Muscle layer of colon (tissue), 2 donors: ENCODE measurements at regions not wholly inside any gene's neighbourhood (a gene's known extent, or its start where the extent isn't known, plus 50 kb on each side); places are given as distances from the start of the nearest gene placed in this dataset.

Experiments
- H3K27ac ChIP-seq: one replicate; pipeline ENCODE4 v1.7.0; 2013; ENCODE audit warnings: low read depth, mild to moderate bottlenecking, low read length, moderate library complexity
- H3K27me3 ChIP-seq, 2 donors: one replicate each; pipeline ENCODE4 v1.7.0; 2013; ENCODE audit warnings: low read length in 2 of 2, mild to moderate bottlenecking in 2 of 2; ENCODE audit not compliant: insufficient read depth in 2 of 2, control insufficient read depth in 1 of 2
- H3K36me3 ChIP-seq: one replicate; pipeline ENCODE4 v1.7.0; 2013; ENCODE audit warnings: mild to moderate bottlenecking, low read length; ENCODE audit not compliant: insufficient read depth
- H3K4me1 ChIP-seq: one replicate; pipeline ENCODE4 v1.7.0; 2013; ENCODE audit warnings: mild to moderate bottlenecking, low read length; ENCODE audit not compliant: insufficient read depth
- H3K4me3 ChIP-seq, 2 donors: one replicate each; pipeline ENCODE4 v1.7.0; 2013; ENCODE audit warnings: low read length in 2 of 2, low read depth in 1 of 2, mild to moderate bottlenecking in 1 of 2, moderate library complexity in 1 of 2
- H3K9ac ChIP-seq: one replicate; pipeline ENCODE4 v1.7.0; 2013; ENCODE audit warnings: low read length
- H3K9me3 ChIP-seq: one replicate; pipeline ENCODE4 v1.7.0; 2013; ENCODE audit warnings: mild to moderate bottlenecking, low read length
- donor health status: abdominal sarcoma.
- donor health status: Adenocarcinoma of cecum.

GRCh38 chr2:239609607-239610310, 208.9 kb upstream of the HDAC4 start:
- Histone ChIP-seq H3K9me3 (no peaks in the 10 kb centered on the region), H3K27ac (no peak overlapping the region), H3K4me3 (no peak overlapping the region), H3K9ac (no peak overlapping the region), H3K36me3 (no peaks in the 10 kb centered on the region), H3K4me1 (no peaks in the 10 kb centered on the region), H3K27me3 (no peaks in the 10 kb centered on the region)

GRCh38 chr2:239609162-239609561, 208.3 kb upstream of the HDAC4 start:
- Histone ChIP-seq H3K9me3 (no peaks in the 10 kb centered on the region), H3K4me3 (no peak overlapping the region), H3K4me1 (no peaks in the 10 kb centered on the region), H3K27ac (no peak overlapping the region), H3K9ac (no peak overlapping the region), H3K36me3 (no peaks in the 10 kb centered on the region), H3K27me3 (no peaks in the 10 kb centered on the region)

- H3K27me3 ChIP-seq = no peaks in the 10 kb centered on the region
- no peak overlapping the region for H3K27ac ChIP-seq
- H3K9ac ChIP-seq = no peak overlapping the region
- no peaks in the 10 kb centered on the region for H3K4me1 ChIP-seq
- H3K4me3 ChIP-seq = no peak overlapping the region
- no peaks in the 10 kb centered on the region for H3K9me3 ChIP-seq
- no peaks in the 10 kb centered on the region for H3K36me3 ChIP-seq
These were observed 207.9 kb upstream of the HDAC4 start for GRCh38 chr2:239608723-239609122.

- H3K4me1 ChIP-seq = no peaks in the 10 kb centered on the region
- H3K9ac ChIP-seq = no peak overlapping the region
- no peaks in the 10 kb centered on the region for H3K27me3 ChIP-seq
- no peak overlapping the region for H3K4me3 ChIP-seq
- no peaks in the 10 kb centered on the region for H3K9me3 ChIP-seq
- no peaks in the 10 kb centered on the region for H3K36me3 ChIP-seq
- H3K27ac ChIP-seq = no peak overlapping the region
These were observed 207.4 kb upstream of the HDAC4 start for GRCh38 chr2:239608260-239608659.

GRCh38 chr2:239607517-239608191, 206.8 kb upstream of the HDAC4 start:
- no peaks in the 10 kb centered on the region for H3K4me1 ChIP-seq
- no peaks in the 10 kb centered on the region for H3K36me3 ChIP-seq
- no peaks in the 10 kb centered on the region for H3K9me3 ChIP-seq
- no peak overlapping the region for H3K27ac ChIP-seq
- no peaks in the 10 kb centered on the region for H3K27me3 ChIP-seq
- no peak overlapping the region for H3K4me3 ChIP-seq
- H3K9ac ChIP-seq = no peak overlapping the region

GRCh38 chr2:239606741-239607516, 206.1 kb upstream of the HDAC4 start:
- Histone ChIP-seq H3K27ac (no peak overlapping the region), H3K27me3 (no peaks in the 10 kb centered on the region), H3K9me3 (no peaks in the 10 kb centered on the region), H3K9ac (no peak overlapping the region), H3K4me3 (no peak overlapping the region), H3K36me3 (no peaks in the 10 kb centered on the region), H3K4me1 (no peaks in the 10 kb centered on the region)

GRCh38 chr2:239605976-239606375, 205.2 kb upstream of the HDAC4 start:
- H3K9me3 ChIP-seq = no peaks in the 10 kb centered on the region
- no peaks in the 10 kb centered on the region for H3K36me3 ChIP-seq
- H3K9ac ChIP-seq = no peak overlapping the region
- H3K4me1 ChIP-seq = no peaks in the 10 kb centered on the region
- no peak overlapping the region for H3K4me3 ChIP-seq
- H3K27ac ChIP-seq = no peak overlapping the region
- no peaks in the 10 kb centered on the region for H3K27me3 ChIP-seq

GRCh38 chr2:239605409-239605808, 204.6 kb upstream of the HDAC4 start:
- H3K9me3 ChIP-seq = no peaks in the 10 kb centered on the region
- no peaks in the 10 kb centered on the region for H3K27me3 ChIP-seq
- H3K9ac ChIP-seq = no peak overlapping the region
- H3K36me3 ChIP-seq = no peaks in the 10 kb centered on the region
- H3K4me1 ChIP-seq = no peaks in the 10 kb centered on the region
- no peak overlapping the region for H3K27ac ChIP-seq
- no peak overlapping the region for H3K4me3 ChIP-seq

- H3K27me3 ChIP-seq = no peaks in the 10 kb centered on the region
- no peak overlapping the region for H3K4me3 ChIP-seq
- no peaks in the 10 kb centered on the region for H3K9me3 ChIP-seq
- no peak overlapping the region for H3K27ac ChIP-seq
- no peaks in the 10 kb centered on the region for H3K4me1 ChIP-seq
- H3K9ac ChIP-seq = no peak overlapping the region
- no peaks in the 10 kb centered on the region for H3K36me3 ChIP-seq
These were observed 204.0 kb upstream of the HDAC4 start for GRCh38 chr2:239604861-239605260.

- H3K9me3 ChIP-seq = no peaks in the 10 kb centered on the region
- no peak overlapping the region for H3K27ac ChIP-seq
- no peaks in the 10 kb centered on the region for H3K27me3 ChIP-seq
- no peak overlapping the region for H3K9ac ChIP-seq
- H3K36me3 ChIP-seq = no peaks in the 10 kb centered on the region
- no peak overlapping the region for H3K4me3 ChIP-seq
- H3K4me1 ChIP-seq = no peaks in the 10 kb centered on the region
These were observed 202.9 kb upstream of the HDAC4 start for GRCh38 chr2:239603411-239604356.
